ENCODE measurements at regions not wholly inside any gene's neighbourhood (a gene's known extent, or its start where the extent isn't known, plus 50 kb on each side); places are given as distances from the start of the nearest gene placed in this dataset.

GRCh38 chr9:91066042-91066415, 264.4 kb downstream of the SYK start:
- no peak for TF ChIP-seq POLR2A (IDR thresholded peaks at IDR 0.05; ENCODE audit: low read length)
- TF ChIP-seq GATA1 (IDR thresholded peaks at IDR 0.05; ENCODE audit: low read depth, low read length), result no peak
